RWPE1 (cell line): ENCODE measurements at regions not wholly inside any gene's neighbourhood (a gene's known extent, or its start where the extent isn't known, plus 50 kb on each side); places are given as distances from the start of the nearest gene placed in this dataset.
"Not testable (repeated sequence)": the region's sequence is repeated elsewhere in the genome, so short reads cannot be mapped to it uniquely, and the experiment has no call there.

ENCODE experiments used
- CTCF ChIA-PET: fragments of 350-600 bp; sonication (Branson Sonifier 250); formaldehyde crosslinking; extraction: SDS; loops from one replicate; lab custom pipeline; 2021; lab: Yijun Ruan, JAX
- POLR2A ChIA-PET: fragments of 400-600 bp; formaldehyde crosslinking; extraction: SDS; loops from one replicate; lab custom pipeline; 2020; ENCODE audit warnings: antibody characterized with exemption; ENCODE audit not compliant: low non-redundant PET; lab: Yijun Ruan, JAX
- DNase-seq: peaks from one replicate; pipeline ENCODE4 v3.0.0; 2012; ENCODE audit warnings: low spot score
- H3K27ac ChIP-seq: fragments of 450-650 bp; 2 replicates; pipeline ENCODE4 v1.5.1; 2017
- CTCF ChIP-seq: fragments of 450-650 bp; conservative IDR thresholded peaks from 2 replicates; pipeline ENCODE4 v1.5.1; 2017; ENCODE audit warnings: low read depth, mild to moderate bottlenecking

- ChIA-PET POLR2A (no interaction called here), CTCF (no interaction called here)
- H3K27ac ChIP-seq, result no peak overlapping the region
- TF ChIP-seq CTCF, result no peak
- peak; percentile 33 for DNase-seq
Observed at GRCh38 chr13:70249332-70250064, 141.2 kb upstream of the KLHL1 start.

- no peak overlapping the region for H3K27ac ChIP-seq
- no peak for DNase-seq
- TF ChIP-seq CTCF, result no peak
- ChIA-PET CTCF (interaction anchor here (0.6 kb wide), 1 partner anchor 136 kb away, joined by 4 read pairs; no protein-coding TSS in a partner anchor), POLR2A (no interaction called here)
Observed at GRCh38 chr13:70237131-70237530, 128.9 kb upstream of the KLHL1 start.

- DNase-seq, result no peak
- CTCF ChIA-PET, result no interaction called here
- TF ChIP-seq CTCF, result no peak
- H3K27ac ChIP-seq, result no peak overlapping the region
- POLR2A ChIA-PET, result no interaction called here
Observed at GRCh38 chr13:70235565-70235964, 127.3 kb upstream of the KLHL1 start.

- POLR2A ChIA-PET, result no interaction called here
- TF ChIP-seq CTCF, result no peak
- H3K27ac ChIP-seq, result no peak overlapping the region
- CTCF ChIA-PET, result no interaction called here
- no peak for DNase-seq
Observed at GRCh38 chr13:70223911-70224310, 115.7 kb upstream of the KLHL1 start.

- ChIA-PET POLR2A (no interaction called here), CTCF (no interaction called here)
- no peak for DNase-seq
- no peak overlapping the region for H3K27ac ChIP-seq
- no peak for TF ChIP-seq CTCF
Observed at GRCh38 chr13:70222926-70223325, 114.7 kb upstream of the KLHL1 start.

GRCh38 chr13:70218618-70219017 lies 110.4 kb upstream of the KLHL1 start:
- ChIA-PET POLR2A (no interaction called here), CTCF (no interaction called here)
- DNase-seq, result no peak
- no peak overlapping the region for H3K27ac ChIP-seq
- no peak for TF ChIP-seq CTCF

GRCh38 chr13:70208968-70209367 lies 100.7 kb upstream of the KLHL1 start:
- POLR2A ChIA-PET, DNase-seq, CTCF ChIA-PET: not testable (repeated sequence)

More at GRCh38 chr13:70208968-70209367, 100.7 kb upstream of the KLHL1 start:
- H3K27ac ChIP-seq, result not testable (repeated sequence)
